GM21576 (cell line): ENCODE measurements at regions not wholly inside any gene's neighbourhood (a gene's known extent, or its start where the extent isn't known, plus 50 kb on each side); places are given as distances from the start of the nearest gene placed in this dataset.

Experiments
- ATAC-seq: cut with Tn5 transposase; IDR thresholded peaks from one replicate; pipeline ENCODE4 v1.9.1; 2021; ENCODE audit warnings: mild to moderate bottlenecking, moderate library complexity; ENCODE audit not compliant: unreplicated experiment

DNA sequence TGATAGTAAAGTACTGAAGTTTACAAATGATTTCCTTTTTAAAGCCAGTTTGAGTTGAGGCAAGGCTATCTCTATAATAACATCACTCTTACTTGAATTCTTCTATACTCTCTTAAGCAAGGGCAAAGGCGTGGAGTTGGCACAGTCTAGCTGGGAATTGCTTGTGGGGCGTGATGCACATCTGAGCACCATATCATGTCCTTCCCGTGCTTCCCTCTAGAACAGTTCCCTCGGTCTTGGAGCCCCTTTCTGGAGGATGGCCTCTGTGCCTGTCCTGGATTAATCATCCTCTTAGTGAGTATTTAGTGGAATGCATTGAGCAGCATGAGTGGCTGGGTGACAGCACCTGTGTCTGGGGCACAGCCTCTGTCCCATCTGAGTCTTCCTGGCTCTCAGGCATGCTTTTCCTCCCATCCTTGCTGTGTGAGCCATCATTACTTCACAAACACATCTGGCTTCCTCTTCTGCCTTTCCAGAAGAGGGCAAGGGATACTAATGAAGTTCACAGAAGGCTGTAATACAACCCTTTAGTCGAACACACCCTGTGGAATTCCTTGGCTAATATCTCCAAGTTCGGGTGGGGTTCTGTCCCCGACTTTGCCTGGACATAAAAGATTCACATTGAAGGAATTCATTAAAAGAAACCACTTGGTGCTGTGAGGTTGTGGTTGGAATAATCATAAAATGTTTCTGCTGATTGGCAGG lies 188.2 kb downstream of the FNDC1 start:
- ATAC-seq: no peak

DNA sequence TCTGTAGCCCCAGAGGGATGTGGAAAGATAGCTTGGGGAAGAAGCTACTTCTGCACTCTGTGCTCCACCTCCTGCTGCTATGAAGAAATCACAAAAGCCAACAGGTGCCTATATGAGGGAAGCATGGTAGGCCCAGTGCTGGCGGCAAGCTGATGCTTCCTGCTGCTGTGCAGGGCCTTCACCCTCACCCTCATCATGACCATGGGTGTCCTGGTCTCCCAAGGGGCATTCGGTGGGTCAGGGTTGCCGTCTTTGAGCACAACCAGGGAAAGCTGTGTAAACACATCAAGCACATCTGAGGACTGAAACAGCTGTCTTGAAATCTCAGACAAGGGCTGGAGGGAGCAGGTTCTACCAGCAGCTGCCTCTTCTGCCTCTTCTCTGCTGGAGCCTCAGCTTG lies 184.0 kb downstream of the FNDC1 start:
- ATAC-seq: no peak

DNA sequence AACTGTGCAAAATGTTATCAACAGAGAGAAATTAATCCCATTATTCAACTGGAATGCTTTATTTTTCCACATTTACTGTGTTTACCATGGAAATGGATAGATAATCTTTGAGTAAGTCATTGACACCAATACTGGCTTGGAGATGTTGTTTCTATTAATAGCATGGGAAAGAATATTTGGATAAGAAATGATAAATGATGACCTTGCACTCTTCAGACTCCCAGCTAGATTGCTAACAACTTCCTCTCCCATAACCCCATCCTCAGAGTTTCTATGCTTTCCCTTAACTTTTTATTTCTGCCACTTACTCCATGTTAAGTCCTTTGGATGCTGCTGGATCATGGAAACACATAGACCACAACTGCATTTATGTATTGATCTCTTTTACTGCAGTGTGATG lies 182.5 kb downstream of the FNDC1 start:
- ATAC-seq: no peak

DNA sequence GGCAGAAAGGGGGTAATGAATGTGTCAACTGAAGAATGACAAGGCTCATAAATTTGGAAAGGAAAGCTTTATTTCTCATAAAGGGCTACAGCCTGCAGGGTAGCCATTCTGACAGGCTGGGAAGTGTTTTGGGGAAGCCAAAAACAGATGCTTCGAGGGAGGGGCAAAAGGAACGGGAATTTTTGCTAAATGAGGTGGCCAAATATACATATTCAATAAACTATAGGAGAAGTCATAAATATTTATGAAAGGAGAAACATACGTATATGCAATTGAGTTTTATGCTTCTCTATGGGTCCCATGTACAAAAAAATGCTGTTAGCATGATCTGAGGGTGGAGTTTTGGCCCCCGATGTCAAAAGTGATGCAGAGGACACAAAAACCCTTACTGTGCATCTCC lies 180.7 kb downstream of the FNDC1 start:
- ATAC-seq: no peak

DNA sequence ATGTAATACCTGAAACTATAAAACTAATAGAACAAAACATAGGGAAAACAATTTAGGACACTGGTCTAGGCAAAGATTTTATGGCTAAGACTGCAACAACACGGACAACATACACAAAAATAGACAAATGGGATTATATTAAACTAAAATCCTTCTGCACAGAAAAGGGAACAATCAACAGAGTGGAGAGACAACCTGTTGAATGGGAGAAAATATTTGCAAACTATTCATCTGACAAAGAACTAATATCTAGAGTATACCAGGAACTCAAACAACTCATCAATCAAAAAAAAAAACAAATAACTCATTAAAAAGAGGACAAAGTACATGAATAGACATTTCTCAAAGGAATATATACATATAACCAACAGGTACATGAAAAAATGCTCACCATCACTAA lies 174.5 kb downstream of the FNDC1 start:
- ATAC-seq: no peak

DNA sequence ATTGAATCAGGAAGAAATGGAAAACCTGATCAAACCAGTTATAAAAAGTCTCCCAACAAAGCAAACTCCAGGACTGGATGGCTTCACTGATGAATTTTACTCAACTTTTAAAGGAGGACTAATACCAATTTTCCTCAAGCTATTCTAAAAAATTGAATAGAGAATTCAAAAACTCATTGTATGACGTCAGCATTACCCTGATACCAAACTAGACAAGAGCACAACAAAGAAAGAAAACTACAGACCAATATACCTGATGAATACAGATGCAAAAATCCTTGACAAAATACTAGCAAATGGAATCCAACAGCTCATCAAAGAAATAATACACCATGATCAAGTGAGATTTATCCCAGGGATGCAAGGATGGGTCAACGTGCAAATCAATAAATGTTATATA lies 172.9 kb downstream of the FNDC1 start:
- ATAC-seq: no peak

DNA sequence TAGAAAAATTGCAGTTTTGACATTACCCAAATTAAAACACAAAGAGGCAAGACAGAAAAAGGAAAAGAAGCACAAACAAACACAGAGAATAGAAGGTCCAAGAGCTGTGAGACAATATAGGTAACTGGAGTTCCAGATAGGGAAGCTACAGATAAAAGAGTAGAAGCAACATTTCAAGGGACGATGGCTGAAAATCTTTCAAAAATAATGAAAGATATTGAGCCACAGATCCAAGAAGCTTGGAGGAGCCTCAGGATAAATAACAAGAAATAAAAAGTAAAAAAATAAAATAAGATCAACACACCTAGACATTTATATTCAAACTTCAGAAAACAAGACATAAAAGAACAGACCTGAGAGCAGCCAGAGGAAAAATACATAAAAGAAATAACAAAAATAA lies 164.9 kb downstream of the FNDC1 start:
- ATAC-seq: no peak

DNA sequence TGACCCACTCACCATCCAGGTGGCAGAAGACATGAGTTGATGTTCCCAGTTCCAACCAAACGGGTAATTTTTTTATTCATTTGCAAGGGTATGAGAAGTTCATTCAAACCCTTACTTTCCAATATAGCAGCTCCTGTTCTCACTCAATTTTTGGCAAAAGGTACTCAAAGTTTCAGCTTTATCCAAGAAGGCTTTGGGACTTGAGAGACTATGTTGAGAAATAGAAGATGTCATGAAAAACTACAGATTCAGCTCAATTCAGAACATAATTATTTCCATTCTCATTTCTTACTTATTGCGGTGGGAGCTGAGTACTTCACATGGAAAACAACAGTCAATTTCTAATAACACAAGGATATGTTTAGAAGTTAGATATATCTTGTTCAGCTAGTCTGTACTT lies 162.3 kb downstream of the FNDC1 start:
- ATAC-seq: no peak

DNA sequence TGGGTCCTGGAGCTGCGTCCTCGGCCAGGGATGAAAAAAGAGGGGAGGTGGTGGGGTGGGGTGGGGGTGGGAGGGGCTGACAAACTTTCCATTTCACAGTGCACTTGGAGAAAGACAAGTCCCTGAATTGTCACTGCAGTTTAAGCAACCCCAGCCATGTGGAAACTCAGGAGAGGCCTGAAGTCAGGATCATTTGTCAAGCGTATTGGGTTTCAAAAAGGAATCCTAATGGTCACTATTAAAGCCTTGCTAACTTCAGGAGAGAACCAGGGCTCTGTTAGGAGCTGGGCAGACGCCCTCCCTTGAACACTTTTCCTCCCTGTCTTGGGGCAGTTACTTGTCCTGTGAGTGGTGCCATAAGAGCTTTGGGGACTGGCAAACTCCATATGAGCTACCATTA lies 159.9 kb downstream of the FNDC1 start:
- ATAC-seq: no peak

DNA sequence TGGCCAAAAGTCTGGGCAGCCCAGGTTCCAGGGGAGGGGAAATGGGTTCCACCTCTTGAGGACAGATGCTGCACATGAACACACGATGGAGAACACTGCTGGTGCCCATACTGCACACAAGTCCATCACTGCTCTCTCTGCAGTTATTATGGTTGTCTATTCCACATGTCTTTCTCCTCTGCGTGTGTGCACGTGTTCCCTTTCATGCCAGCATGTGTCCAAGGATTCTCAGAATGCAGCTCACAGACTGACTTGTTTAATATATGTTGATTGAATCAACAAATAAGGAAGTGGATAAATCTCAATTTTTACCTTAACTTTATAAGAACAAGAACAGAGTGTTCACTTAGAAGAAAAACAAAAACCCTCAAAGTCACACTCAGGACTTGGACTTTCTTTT lies 158.9 kb downstream of the FNDC1 start:
- ATAC-seq: no peak

DNA sequence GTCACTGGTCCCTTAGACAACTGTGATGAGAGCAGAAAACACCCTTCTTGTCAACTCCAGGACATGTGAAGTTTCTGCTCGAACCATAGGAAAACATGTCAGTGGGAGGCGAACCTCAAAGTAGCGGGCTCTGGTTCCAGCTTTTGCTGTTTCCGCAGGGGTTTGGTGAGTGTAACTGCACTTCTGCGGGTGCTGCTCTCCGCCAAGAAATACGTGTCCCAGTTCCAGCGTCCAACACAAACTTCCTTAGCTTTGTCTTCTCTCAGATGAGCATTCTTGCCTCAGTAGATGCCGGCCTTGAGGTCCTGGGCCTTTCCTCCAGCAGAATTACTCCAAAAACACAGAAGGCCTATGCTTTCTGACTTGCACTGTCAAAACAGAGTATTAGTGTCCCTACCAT lies 156.3 kb downstream of the FNDC1 start:
- no peak for ATAC-seq

DNA sequence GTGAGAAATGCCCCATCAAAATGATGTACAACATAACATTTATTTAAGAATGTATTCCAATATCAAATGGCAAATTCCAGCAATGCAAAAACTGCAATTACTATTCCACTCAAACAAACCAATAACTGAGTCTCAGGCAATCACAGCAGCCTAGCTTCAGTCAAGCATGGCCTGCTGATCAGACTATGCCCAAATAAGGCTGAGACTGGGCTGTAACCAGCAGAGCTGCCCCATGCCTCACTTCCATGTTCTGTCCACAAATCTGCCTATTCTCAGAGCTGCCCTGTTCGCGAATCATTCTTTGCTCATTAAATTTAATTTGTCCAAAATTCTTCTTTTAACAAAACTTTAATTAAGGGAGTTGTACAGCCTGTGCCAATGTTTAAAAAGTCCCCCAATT lies 155.4 kb downstream of the FNDC1 start:
- no peak for ATAC-seq
